Upper lobe of left lung (tissue), 4 donors: ENCODE measurements at regions not wholly inside any gene's neighbourhood (a gene's known extent, or its start where the extent isn't known, plus 50 kb on each side); places are given as distances from the start of the nearest gene placed in this dataset.

Experiments
- CTCF ChIP-seq, 6 experiments: fragments of 450-650 bp in 4 of 6; fragments of 200-600 bp in 2 of 6; sonication (generic) in 2 of 6; IDR thresholded peaks; one replicate each; pipeline ENCODE4 v1.5.1; 2016 to 2019; ENCODE audit warnings: antibody characterized with exemption in 6 of 6
- EP300 ChIP-seq, 4 donors: sonication (generic); formaldehyde crosslinking; IDR thresholded peaks; one replicate each; pipeline ENCODE4 v1.5.1; 2017; ENCODE audit warnings: antibody characterized with exemption in 4 of 4, control low read depth in 2 of 4
- POLR2A ChIP-seq, 4 donors: fragments of 450-650 bp; IDR thresholded peaks; one replicate each; pipeline ENCODE4 v1.5.1; 2016 to 2017; ENCODE audit warnings: antibody characterized with exemption in 4 of 4, mild to moderate bottlenecking in 2 of 4

- TF ChIP-seq POLR2A (IDR thresholded peaks at IDR 0.05) (no peak), EP300 (IDR thresholded peaks at IDR 0.05) (no peak), CTCF (IDR thresholded peaks at IDR 0.05) (no peak)
Observed at GRCh38 chr16:8251727-8252126, 338.6 kb downstream of the TMEM114 start.
